ENCODE measurements at regions not wholly inside any gene's neighbourhood (a gene's known extent, or its start where the extent isn't known, plus 50 kb on each side); places are given as distances from the start of the nearest gene placed in this dataset.

DNA sequence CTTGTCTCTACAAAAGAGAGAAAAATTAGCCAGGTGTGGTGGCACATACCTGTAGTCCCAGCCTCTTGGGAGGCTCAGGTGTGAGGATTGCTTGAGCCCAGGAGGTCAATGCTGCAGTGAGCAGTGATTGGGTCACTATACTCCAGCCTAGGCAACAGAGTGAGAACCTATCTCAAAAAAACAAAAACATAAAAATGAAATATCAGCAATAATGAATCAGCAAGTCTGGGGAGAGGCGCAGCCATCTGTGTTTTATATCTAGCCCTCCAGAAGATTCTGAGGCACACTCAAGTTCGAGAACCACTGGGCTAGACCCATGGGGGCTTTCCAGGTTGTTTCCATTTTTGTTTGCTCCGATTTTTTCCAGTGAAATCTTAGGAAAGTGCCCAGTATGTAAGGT, 88.1 kb upstream of the BCL6 start:
- H3K36me3 ChIP-seq = no peaks in the 10 kb centered on the region
- no peaks in the 10 kb centered on the region for H3K4me1 ChIP-seq
- TF ChIP-seq, protein P1, sequence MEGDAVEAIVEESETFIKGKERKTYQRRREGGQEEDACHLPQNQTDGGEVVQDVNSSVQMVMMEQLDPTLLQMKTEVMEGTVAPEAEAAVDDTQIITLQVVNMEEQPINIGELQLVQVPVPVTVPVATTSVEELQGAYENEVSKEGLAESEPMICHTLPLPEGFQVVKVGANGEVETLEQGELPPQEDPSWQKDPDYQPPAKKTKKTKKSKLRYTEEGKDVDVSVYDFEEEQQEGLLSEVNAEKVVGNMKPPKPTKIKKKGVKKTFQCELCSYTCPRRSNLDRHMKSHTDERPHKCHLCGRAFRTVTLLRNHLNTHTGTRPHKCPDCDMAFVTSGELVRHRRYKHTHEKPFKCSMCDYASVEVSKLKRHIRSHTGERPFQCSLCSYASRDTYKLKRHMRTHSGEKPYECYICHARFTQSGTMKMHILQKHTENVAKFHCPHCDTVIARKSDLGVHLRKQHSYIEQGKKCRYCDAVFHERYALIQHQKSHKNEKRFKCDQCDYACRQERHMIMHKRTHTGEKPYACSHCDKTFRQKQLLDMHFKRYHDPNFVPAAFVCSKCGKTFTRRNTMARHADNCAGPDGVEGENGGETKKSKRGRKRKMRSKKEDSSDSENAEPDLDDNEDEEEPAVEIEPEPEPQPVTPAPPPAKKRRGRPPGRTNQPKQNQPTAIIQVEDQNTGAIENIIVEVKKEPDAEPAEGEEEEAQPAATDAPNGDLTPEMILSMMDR (IDR thresholded peaks at IDR 0.05) = no peak
- no peak overlapping the region for H3K4me3 ChIP-seq
- DNase-seq (ENCODE audit: low spot score) = no peak
- H3K9me3 ChIP-seq = peaks cover 0 to 5% of the 10 kb centered on the region in 2 donors
- H3K27me3 ChIP-seq = no peaks in the 10 kb centered on the region
- no peak overlapping the region for H3K27ac ChIP-seq

DNA sequence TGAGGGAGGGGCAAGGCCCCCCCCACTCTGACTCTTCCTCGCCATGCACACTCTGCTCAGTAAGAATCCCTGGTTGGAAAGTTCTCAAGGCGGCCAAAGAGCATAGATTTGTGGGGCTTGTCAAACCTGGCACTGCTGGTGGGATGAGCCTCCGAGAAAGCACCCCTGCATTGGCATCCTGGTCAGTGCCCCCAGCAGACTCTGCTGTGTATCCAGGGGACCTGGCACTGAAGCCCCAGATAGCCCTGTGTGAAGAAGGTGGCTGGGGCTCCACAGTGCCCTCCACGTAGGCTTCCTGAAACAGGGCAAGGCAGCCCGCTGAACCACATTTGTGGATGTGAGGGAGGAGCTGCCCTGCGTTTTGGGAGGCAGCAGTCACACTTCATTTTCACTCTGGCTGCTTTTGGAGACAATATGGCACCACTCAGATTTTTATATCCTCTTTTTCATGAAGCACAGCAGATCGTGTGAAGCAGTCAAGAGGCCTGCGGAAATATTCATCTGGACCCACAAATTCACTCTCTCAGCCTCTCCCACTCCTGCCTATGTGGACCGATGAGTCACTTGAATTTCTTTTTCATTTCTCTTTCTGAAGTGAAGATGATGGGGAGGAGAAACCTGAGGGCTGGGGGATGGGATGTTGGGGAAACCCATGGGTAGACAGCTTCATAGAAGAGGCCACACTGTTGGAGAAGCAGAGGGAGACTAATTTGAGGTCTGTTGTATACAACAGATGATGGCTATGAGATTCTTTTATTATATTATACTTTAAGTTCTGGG, 88.7 kb upstream of the BCL6 start:
- H3K27ac ChIP-seq = no peak overlapping the region
- no peaks in the 10 kb centered on the region for H3K27me3 ChIP-seq
- H3K36me3 ChIP-seq = no peaks in the 10 kb centered on the region
- H3K4me3 ChIP-seq = no peak overlapping the region
- TF ChIP-seq, protein P1 (IDR thresholded peaks at IDR 0.05) = no peak
- H3K9me3 ChIP-seq = peaks cover 0 to 5% of the 10 kb centered on the region in 2 donors
- no peaks in the 10 kb centered on the region for H3K4me1 ChIP-seq
- DNase-seq (ENCODE audit: low spot score) = no peak

DNA sequence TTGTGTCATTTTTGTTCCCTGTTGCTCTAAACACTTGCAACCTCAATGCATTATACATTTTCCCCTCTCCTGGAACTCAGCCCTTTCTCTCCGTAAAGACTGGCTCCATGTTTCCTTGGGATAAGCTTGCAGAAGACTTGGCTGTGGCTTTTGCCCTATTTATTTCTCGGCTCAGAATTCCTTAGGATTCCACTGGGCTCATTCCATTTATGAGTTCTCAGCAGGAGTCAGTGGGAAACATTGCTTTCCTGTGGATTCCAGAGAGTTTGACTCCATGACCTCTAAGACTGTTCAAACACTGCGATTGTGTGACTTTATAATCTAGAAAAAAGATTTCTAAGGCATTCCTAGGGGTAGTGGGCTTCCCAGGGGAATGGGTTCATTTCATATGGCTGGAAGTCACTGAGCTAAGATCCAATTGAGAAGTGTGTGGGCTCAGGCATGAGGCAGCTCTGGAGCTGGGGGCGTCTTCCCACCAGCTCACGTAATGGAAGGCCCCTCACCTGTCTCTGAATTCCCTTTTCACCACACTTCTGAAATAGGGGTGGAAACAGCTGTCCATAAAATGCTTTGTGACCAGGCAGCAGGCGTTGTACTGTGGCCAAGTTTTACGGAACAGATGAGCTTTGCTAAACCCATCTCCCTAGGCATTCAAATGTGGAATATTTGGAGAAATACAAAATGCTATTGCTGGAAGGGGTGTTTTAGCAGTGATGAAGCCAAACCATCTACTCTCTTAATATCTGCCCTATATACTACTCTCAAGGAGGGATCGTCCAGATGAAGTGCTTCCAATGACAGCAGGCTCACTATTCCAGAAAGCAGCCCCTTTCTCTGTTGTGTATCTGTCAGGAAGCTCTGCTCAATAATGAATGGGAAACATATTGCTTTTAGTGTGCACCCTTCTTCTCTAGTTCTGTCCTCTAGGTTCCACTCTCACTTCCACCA, 91.8 kb upstream of the BCL6 start:
- peaks cover 0 to 5% of the 10 kb centered on the region in 2 donors for H3K9me3 ChIP-seq
- no peak overlapping the region for H3K4me3 ChIP-seq
- H3K27me3 ChIP-seq = no peaks in the 10 kb centered on the region
- no peak for DNase-seq (ENCODE audit: low spot score)
- H3K27ac ChIP-seq = no peak overlapping the region
- H3K4me1 ChIP-seq = no peaks in the 10 kb centered on the region
- H3K36me3 ChIP-seq = no peaks in the 10 kb centered on the region
- TF ChIP-seq, protein P1 (IDR thresholded peaks at IDR 0.05) = no peak

DNA sequence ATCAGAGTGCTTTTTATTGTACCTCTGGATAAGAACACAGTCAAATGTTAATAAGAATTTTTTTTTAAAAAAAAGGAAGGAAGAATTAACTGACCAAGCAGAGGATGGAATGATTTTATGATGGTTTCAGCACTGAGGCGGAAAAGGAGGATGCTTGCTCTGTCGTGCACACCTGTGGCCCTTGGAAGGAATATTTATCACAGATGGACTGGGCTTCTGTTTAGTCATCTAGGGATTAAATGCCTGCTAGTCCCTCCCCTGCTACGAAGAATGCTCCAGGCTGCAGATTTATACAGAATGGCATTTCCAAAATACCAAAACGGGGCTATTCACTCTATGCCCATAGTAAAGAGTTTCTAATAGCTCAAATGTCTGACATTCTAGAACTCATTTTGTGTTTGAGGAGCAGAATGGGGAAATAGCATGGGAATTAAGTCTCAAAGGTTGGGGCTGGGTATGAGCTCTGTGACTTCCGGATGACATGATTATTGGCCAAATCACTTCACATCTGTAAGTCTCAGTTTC, 92.8 kb upstream of the BCL6 start:
- no peak overlapping the region for H3K27ac ChIP-seq
- H3K9me3 ChIP-seq = peaks cover 0 to 5% of the 10 kb centered on the region in 2 donors
- TF ChIP-seq, protein P1 (IDR thresholded peaks at IDR 0.05) = no peak
- H3K4me3 ChIP-seq = no peak overlapping the region
- no peaks in the 10 kb centered on the region for H3K27me3 ChIP-seq
- DNase-seq (ENCODE audit: low spot score) = no peak
- H3K4me1 ChIP-seq = no peaks in the 10 kb centered on the region
- no peaks in the 10 kb centered on the region for H3K36me3 ChIP-seq

DNA sequence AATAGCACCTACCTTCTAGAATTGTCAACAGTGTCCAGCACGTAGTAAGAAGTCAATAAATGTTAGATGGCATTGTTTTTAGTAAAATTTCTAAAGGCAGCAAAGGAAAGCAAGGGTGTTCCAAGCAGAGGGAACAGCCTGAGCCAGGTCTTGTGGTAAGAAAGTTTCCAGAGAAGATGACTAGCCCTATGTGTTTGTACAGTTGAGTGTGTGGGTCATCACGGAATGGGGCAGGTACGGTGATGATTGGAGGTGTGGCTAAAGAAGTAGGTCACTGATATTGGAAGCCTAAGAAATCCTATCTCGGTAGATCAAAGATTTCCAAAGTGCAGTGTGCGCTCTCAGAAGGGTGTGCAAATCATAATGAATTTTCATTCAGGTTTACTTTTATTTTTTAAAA, 94.2 kb upstream of the BCL6 start:
- TF ChIP-seq, protein P1 (IDR thresholded peaks at IDR 0.05) = no peak
- DNase-seq (ENCODE audit: low spot score) = no peak

More for the DNA sequence above, 94.2 kb upstream of the BCL6 start:
- H3K27me3 ChIP-seq = no peaks in the 10 kb centered on the region
- H3K36me3 ChIP-seq = no peaks in the 10 kb centered on the region
- peaks cover 0 to 5% of the 10 kb centered on the region in 2 donors for H3K9me3 ChIP-seq
- H3K4me3 ChIP-seq = no peak overlapping the region
- no peak overlapping the region for H3K27ac ChIP-seq
- H3K4me1 ChIP-seq = no peaks in the 10 kb centered on the region
